HL-60 (cell line): ENCODE measurements at regions not wholly inside any gene's neighbourhood (a gene's known extent, or its start where the extent isn't known, plus 50 kb on each side); places are given as distances from the start of the nearest gene placed in this dataset.

Experiments
- CTCF ChIP-seq: IDR thresholded peaks from one replicate; pipeline ENCODE4 v1.5.1; 2011; ENCODE audit warnings: low read length, control low read depth, inconsistent platforms; ENCODE audit not compliant: insufficient read depth
- POLR2AphosphoS5 ChIP-seq: IDR thresholded peaks from 2 replicates; pipeline ENCODE4 v1.6.1; 2012; ENCODE audit warnings: low read depth

- TF ChIP-seq CTCF = no peak
- TF ChIP-seq POLR2AphosphoS5 = no peak
Measured at GRCh38 chr5:73306078-73306719, 133.2 kb downstream of the TMEM174 start.
